Activated T-cell treated with anti-CD3 and anti-CD28 coated beads, Interleukin-2, amount 50 U/mL, for 48 hours (primary cell): ENCODE measurements at regions not wholly inside any gene's neighbourhood (a gene's known extent, or its start where the extent isn't known, plus 50 kb on each side); places are given as distances from the start of the nearest gene placed in this dataset.
A peak's percentile ranks its signal among the peaks of the same experiment; 100 is the strongest.
"Not testable (repeated sequence)": the region's sequence is repeated elsewhere in the genome, so short reads cannot be mapped to it uniquely, and the experiment has no call there.

ENCODE experiments used
- DNase-seq, 2 experiments: peaks; one replicate each; pipeline ENCODE4 v3.0.0-alpha.2; 2020

DNA sequence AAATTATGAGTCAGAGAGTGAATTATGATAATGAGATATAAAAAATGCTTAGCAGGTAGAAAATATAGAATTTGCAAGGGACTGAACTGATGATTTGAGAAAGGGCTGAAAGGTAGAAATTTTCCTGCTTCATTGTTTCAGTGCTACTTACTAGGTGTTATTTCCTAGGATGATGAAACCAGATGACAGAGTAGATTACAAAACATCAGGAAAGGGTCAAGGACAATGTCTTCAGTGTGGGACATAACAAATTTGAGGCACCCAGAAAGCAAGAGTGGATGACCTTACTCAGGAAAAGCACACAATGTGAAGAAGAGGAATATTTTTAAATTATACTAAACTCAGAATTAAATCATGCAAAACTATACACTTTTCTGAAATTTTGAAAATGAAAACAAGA, 102.1 kb downstream of the SHCBP1 start:
- no peak for DNase-seq

DNA sequence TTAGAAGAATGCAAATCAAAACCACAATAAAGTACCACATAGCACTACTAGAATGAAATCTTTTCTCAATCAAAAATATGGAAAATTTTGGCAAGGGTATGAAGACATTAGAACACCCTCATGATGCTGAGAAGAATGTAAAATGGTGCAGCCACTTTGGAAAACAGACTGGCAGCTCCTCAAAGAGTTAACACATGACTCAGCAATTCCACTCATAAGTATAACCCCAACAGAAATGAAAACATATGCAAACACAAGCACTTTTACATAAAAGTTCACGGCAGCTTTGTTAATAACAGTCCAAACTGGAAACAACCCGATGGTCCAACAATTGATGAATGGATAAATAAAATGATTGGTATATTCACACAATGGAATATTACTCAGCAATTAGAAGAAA, 124.5 kb downstream of the SHCBP1 start:
- no peak for DNase-seq

DNA sequence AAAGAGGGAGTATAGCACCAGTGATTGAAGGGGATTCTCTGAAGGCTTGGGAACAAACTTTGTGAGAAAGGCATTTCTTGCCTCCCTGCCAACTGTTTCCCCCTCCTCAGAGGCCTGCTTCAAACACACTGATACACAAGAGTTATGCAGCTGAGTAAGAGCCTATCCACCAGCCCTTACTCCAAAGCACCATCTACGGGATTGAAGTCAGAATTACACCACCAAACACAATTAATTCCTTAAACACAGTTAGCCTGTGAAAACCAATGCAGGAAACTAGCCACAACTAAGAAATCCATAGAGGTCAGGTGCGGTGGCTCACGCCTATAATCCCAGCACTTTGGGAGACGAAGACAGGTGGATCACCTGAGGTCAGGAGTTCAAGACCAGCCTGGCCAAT, 138.3 kb downstream of the SHCBP1 start:
- DNase-seq: no peak

DNA sequence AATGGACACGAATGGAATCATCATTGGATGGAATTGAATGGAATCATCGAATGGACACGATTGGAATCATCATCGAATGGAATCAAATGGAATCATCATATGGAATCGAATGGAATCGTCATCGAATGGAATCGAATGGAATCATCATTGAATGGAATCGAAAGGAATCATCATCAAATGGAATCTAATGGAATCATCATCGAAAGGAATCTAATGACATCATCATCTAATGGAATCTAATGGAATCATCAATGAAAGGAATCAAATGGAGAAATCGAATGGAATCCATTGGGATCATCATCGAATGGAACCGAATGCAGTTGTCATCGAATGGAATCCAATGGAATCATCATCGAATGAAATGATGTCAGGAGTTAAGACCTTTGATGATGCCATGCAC, 154.9 kb downstream of the SHCBP1 start:
- DNase-seq: no peak

DNA sequence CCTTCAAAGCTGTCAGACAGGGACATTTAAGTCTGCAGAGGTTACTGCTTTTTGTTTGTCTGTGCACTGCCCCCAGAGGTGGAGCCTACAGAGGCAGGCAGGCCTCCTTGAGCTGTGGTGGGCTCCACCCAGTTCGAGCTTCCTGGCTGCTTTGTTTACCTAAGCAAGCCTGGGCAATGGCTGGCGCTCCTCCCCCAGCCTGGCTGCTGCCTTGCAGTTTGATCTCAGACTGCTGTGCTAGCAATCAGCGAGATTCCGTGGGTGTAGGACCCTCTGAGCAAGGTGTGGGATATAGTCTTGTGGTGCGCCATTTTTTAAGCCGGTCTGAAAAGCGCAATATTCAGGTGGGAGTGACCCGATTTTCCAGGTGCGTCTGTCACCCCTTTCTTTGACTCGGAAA, 166.4 kb downstream of the SHCBP1 start:
- not testable (repeated sequence) for DNase-seq

DNA sequence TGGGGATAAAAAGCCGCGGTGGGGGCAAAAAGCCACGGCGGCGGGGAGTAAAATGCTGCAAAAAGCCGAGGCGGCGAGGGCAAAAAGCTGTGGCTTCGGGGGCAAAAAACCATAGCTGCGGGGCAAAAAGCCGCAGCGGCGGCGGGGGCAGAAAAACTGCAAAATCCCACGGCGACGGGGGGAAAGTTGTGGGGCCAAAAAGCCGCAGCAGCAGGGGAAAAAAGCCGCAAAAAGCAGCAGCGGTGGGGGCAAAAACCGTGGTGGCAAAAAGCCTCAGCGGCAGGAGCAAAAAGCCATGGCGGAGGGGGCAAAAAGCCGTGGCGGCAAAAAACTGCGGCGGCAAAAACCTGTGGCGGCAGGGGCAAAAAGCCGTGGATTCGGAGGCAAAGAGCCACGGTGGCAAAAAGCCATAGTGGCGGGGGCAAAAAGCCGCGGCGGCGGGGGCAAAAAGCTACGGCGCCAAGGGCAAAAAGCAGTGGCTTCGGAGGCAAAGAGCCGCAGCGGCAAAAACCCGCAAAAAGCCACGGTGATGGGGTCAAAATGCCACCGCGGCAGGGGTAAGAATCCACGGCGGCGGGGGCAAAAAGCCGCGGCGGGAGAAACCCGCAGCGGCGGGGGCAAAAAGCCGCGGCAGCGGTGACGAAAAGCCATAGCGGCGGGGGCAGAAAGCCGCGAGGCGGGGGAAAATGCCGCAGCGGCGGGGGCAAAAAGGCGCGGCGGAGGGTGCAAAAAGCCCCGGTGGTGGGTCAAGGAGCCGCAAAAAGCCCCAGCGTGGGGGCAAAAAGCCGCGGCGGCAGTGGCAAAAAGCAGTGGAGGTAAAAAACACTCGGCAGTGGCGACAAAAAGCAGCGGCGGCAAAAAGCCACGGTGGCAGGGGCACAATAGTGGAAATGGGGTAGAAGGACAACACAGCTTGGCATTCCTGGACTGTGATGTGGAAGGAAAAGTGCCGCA, 192.8 kb downstream of the SHCBP1 start:
- DNase-seq: no peak

DNA sequence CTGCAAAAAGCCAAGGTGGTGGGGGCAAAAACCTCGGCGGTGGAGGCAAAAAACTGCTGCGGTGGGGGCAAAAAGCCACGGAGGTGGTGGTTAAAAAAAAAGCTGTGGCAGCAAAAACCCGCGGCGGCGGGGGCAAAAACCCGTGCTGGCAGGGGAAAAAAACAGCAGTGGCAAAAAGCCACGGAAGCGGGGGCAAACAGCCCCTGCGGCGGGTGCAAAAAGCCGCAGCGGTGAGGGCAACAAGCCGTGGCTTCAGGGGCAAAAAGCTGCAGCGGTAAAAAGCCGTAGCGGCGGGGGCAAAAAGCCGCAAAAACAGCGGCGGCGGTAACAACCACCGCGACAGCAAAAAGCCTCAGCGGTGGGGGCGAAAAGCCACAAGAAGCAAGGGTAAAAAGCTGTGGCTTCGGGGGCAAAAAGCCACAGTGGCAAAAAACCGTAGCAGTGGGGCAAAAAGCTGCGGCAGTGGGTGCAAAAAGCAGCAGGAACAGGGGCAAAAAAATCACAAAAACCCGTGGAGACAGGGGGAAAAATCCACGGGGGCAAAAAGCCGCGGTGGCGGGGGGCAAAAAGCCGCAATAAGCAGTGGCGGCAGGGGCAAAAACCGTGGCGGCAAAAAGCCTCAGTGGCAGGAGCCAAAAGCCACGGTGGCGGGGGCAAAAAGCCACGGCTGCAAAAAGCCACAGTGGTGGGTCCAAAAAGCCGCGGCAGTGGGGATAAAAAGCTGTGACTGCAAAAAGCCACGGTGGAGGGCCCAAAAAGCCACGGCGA, 193.7 kb downstream of the SHCBP1 start:
- no peak for DNase-seq

DNA sequence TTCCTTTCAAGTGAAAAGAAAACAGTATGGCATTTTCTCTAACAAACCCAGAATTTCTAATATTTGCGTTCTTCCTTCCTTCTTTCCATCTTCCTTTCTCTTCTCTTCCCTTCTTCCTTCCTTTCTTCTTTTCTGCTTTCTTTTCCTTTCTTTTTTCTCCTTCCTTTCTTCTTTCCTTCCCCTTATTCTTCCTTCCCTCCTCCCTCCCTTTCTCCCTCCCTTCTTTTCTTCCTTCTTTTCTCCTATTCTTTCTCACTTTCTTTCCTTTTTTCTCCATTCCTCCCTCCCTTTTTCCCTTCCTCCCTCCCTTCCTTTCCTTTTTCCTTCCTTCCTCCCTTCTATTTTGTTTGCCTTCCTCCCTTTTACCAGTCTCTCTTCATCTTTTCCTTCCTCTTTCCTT, 194.8 kb downstream of the SHCBP1 start:
- no peak for DNase-seq

DNA sequence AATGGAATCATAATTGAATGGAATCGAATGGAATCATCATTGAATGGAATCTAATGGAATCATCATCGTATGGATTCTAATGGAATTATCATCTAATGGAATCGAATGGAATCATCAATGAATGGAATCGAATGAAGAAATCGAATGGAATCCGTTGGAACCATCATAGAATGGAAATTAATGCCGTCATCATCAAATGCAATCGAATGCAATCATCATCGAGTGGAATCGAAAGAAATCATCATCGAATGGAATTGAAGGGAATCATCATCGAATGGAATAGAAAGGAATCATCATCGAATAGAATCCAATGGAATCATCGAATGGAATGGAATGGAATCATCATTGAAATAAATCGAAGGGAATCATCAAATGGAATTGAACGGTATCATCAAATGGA, 217.2 kb downstream of the SHCBP1 start:
- DNase-seq: no peak

DNA sequence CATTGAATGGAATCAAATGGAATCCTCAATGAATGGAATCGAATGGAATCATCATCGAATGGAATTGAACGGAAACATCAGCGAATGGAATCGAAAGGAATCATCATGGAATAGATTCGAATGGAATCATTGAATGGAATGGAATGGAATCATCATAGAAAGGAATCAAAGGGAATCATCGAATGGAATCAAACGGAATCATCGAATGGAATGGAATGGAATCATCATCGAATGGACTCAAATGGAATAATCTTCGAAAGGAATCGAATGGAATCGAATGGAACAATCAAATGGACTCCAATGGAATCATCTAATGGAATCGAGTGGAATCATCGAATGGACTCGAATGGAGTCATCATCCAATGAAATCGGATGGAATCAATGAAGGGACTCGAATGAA, 222.6 kb downstream of the SHCBP1 start:
- peak in 1 of 2 experiments; percentile 29 for DNase-seq

DNA sequence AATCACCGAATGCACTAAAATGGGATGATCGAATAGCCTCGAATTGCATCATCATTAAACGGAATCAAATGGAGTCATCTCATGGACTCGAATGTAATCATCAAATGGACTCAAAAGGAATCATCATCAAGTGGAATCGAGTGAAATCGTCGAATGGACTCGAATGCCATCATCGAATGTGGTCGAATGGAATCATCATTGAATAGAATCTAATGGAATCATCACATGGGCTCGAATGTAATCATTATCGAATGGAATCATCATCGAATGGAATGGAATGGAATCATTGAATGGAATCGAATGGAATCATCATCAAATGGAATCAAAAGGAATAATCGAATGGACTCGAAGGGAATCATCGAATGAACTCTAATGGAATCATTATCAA, 224.3 kb downstream of the SHCBP1 start:
- peak in 1 of 2 experiments; percentile 11 for DNase-seq

DNA sequence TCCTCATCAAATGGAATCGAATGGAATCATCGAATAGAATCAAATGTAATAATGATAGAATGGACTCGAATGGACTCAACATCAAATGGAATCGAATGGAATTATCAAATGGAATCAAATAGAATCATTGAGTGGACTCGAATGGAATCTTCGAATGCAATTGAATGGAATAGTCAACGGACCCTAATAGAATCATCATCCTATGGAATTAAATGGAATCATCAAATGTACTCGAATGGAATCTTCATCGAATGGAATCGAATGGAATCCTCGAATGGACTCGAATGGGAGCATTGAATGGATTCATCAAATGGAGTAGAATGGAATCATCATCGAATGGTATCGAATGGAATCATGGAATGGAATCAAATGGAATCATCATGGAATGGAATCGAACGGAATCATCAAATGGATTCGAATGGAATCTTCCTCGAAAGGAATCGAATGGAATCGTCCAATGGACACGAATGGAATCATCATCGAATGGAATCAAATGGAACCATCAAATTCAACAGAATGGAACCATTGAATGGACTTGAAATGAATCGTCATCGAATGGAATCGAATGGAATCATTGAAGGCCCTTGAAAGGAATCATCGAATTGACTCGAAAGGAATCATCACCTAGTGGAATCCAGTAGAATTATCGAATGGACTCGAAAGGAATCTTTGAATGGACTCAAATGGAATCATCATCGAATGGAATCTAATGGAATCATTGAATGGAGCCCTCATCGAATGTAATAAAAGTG, 224.9 kb downstream of the SHCBP1 start:
- DNase-seq: not testable (repeated sequence)

DNA sequence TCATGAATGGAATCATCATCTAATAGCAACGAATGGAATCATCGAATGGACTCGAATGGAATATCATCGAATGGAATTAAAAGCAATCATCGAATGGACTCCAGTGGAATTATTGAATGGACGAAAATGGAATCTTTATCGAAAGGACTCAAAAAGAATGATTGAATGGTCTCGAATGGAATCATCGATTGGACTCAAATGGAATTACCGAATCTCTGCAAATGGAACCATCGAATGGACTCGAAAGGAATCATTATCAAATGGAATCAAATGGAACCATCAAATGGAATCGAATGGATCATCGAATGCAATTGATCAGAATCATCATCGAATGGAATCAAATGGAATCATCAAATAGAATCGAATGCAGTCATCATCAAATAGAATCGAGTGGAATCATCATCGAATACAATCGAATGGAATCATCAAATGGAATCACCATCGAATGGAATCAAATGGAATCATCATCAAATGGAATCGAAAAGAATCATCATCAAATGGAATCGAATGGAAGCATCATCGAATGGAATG, 225.7 kb downstream of the SHCBP1 start:
- not testable (repeated sequence) for DNase-seq

DNA sequence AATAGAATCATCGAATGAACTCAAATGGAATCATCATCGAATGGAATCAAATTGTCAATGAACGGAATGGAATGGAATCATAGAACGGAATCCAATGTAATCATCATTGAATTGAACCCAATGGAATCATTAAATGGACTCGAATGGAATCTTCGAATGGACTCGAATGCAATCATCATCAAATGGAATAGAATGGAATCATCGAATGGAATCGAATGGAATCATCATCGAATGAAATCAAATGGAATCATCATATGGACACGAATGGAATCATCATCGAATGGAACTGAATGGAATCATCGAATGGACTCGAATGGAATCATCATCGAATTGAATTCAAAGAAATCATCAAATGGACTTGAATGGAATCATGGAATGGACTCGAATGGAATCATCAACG, 226.2 kb downstream of the SHCBP1 start:
- not testable (repeated sequence) for DNase-seq

DNA sequence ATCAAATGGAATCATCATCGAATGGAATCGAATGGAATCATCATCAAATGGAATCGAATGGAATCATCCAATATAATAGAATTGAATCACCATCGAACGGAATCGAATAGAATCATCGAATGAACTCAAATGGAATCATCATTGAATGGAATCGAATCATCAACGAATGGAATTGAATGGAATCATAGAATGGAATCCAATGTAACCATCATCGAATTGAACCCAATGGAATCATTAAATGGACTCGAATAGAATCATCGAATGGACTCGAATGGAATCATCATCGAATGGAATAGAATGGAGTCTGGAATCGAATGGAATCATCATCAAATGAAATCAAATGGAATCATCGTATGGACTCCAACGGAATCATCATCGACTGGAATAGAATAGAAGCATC, 227.0 kb downstream of the SHCBP1 start:
- not testable (repeated sequence) for DNase-seq

DNA sequence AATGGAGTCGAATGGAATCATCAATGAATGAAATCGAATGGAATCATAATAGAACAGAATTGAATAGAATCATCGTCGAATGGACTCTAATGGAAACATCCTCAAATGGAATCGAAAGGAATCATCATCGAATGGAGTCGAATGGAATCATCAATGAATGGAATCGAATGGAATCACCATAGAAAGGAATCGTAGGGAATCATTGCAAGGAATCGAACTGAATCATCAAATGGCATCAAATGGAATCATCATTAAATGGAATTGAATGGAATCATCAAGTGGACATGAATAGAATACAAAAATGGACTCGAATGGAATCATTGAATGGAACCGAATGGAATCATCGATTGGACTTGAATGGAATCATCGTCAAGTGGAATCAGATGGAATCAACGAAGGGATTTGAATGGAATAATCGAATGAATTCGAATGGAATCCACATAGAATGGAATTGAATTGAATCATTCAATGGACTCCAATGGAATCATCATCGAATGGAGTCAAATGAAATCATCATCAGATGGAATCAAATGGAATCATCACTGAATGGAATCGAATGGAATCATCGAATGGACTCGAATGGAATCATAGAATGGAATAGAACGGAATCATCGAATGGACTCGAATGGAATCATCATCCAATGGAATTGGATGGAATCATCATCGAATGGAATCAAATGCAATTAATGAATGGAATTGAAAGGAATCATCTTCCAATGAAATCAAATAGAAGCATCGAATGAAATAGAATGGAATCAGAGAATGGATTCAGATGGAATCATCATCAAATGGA, 228.1 kb downstream of the SHCBP1 start:
- peak in 1 of 2 experiments; percentile 17 for DNase-seq

DNA sequence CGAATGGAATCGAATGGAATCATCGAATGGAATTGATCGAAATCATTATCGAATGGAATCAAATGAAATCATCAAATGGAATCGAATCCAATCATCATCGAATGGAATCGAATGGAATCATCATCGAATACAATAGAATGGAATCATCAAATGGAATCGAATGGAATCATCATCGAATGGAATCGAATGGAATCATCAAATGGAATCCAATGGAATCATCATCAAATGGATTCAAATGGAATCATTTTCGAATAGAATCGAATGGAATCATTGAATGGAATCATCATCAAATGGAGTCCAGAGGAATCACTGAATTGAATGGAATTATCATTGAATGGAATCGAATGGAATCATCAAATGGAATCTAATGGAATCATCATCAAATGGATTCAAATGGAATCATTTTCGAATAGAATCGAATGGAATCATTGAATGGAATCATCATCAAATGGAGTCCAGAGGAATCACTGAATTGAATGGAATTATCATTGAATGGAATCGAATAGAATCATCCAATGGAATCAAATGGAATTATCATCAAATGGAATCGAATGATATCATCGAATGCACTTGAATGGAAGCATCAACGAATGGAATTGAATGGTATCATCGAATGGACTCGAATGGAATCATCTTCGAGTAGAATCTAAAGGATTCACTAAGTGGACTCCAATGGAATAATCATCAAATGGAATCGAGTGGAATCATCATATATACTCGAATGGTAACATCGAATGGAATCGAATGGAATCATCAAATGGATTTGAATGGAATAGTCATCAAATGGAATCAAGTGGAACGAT, 230.3 kb downstream of the SHCBP1 start:
- not testable (repeated sequence) for DNase-seq

DNA sequence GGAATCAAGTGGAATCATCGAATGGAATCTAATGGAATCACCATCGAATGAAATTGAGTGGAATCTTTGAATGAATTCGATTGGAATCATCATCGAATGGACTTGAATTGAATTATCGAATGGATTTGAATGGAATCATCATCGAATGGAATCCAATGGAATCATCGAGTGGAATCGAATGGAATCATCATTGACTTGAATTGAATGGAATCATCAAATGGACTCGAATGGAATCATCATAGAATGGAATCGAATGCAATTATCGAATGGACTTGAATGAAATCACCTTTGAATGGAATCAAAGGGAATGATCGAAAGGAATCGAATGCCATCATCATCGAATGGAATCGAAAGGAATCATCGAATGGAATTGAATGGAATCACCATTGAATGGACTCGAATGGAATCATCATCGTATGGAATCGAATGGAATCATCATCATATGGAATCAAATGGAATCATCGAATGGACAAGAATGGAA, 231.6 kb downstream of the SHCBP1 start:
- peak; percentile 58 to 63 for DNase-seq

DNA sequence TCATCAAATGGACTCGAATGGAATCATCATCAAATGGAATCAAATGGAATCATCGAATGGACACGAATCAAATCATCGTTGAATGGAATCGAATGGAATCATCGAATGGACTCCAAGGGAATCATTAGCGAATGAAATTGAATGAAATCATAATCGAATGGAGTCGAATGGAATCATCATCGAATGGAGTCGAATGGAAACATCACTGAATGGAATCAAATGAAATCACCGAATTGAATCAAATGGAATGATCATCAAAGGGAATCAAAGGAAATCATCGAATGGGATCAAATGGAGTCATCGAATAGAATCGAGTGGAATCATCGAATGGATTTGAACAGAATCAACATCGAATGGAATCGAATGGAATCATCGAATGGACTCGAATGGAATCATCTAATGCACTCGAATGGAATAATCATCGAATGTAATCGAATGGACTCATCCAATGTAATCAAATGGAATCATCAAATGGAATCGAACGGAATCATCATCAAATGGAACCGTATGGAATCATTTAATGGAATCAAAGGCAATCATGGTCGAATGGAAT, 232.2 kb downstream of the SHCBP1 start:
- not testable (repeated sequence) for DNase-seq

DNA sequence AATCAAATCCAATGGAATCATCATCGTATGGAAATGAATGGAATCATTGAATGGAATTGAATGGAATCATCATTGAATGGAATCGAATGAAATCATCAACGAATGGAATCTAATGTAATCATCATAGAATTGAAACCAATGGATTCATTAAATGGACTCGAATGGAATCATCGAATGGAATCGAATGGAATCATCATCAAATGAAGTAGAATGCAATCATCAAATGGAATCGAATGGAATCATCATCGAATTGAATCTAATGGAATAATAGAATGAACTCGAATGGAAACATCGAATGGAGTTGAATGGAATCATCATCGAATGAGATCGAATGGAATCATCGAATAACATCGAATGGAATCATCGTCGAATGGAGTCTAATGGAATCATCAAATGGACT, 232.8 kb downstream of the SHCBP1 start:
- DNase-seq: not testable (repeated sequence)

DNA sequence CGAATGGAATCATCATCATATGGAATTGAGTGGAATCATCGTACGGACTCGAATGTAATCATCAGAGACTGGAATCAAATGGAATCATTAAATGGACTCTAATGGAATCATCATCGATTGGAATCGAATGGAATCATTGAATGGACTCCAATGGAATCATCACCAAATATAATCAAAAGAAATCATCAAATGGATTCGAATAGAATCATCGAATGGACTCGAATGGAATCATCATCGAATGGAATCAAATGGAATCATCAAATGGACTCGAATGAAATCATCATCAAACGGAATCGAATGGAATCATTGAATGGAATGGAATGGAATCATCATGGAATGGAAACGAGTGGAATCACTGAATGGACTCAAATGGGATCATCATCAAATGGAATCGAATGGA, 233.5 kb downstream of the SHCBP1 start:
- DNase-seq: peak; percentile 34 to 45
